WERI-Rb-1 (cell line): ENCODE measurements at regions not wholly inside any gene's neighbourhood (a gene's known extent, or its start where the extent isn't known, plus 50 kb on each side); places are given as distances from the start of the nearest gene placed in this dataset.

Experiments used
- DNase-seq: peaks from one replicate; pipeline ENCODE4 v3.0.0-alpha.2; 2020
- H3K27ac ChIP-seq: fragments of 250-450 bp; sonication (Bioruptor Pico); 2 replicates; pipeline ENCODE4 v1.5.1; 2020; ENCODE audit warnings: mild to moderate bottlenecking, moderate library complexity
- H3K27me3 ChIP-seq: fragments of 250-450 bp; sonication (Bioruptor Pico); 2 replicates; pipeline ENCODE4 v1.5.1; 2021; ENCODE audit warnings: mild to moderate bottlenecking, low read depth, moderate library complexity; ENCODE audit not compliant: insufficient read depth, severe bottlenecking
- H3K36me3 ChIP-seq: fragments of 250-450 bp; sonication (Bioruptor Pico); 2 replicates; pipeline ENCODE4 v1.5.1; 2020; ENCODE audit warnings: mild to moderate bottlenecking, moderate library complexity
- H3K4me3 ChIP-seq: 2 replicates; pipeline ENCODE4 v1.5.1; 2011; ENCODE audit warnings: low read depth, mild to moderate bottlenecking, control low read depth, low read length
- H3K9me3 ChIP-seq: fragments of 250-450 bp; sonication (Bioruptor Pico); 2 replicates; pipeline ENCODE4 v1.5.1; 2021; ENCODE audit warnings: mild to moderate bottlenecking, moderate library complexity; ENCODE audit not compliant: severe bottlenecking
- TF ChIP-seq, protein P1 (sequence below): IDR thresholded peaks from 2 replicates; pipeline ENCODE4 v1.5.1; 2011; ENCODE audit warnings: low read depth, mild to moderate bottlenecking, control low read depth, inconsistent platforms, low read length

DNA sequence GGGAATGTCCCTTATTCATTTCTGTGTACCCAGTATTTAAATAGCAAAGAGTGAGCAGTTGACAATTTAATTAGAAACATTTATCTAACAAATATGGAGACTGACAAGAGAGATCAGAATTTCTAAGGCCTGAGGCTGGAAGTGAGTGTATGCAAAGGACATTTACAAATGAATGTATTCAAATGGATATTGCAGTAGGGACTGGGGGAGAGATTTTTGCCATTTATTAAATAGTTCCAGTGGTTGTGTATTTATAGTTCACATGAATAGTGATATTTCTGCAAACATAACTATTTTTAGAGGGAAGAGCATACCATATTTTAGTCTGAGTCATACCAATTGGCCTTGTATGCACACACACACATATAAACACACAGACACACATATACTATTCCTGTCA lies 592.4 kb downstream of the GLUD2 start:
- Histone ChIP-seq H3K36me3 (no peaks in the 10 kb centered on the region), H3K9me3 (no peaks in the 10 kb centered on the region), H3K27me3 (peaks cover 10% of the 10 kb centered on the region), H3K27ac (no peak overlapping the region), H3K4me3 (no peak overlapping the region)
- no peak for DNase-seq
- TF ChIP-seq, protein P1, sequence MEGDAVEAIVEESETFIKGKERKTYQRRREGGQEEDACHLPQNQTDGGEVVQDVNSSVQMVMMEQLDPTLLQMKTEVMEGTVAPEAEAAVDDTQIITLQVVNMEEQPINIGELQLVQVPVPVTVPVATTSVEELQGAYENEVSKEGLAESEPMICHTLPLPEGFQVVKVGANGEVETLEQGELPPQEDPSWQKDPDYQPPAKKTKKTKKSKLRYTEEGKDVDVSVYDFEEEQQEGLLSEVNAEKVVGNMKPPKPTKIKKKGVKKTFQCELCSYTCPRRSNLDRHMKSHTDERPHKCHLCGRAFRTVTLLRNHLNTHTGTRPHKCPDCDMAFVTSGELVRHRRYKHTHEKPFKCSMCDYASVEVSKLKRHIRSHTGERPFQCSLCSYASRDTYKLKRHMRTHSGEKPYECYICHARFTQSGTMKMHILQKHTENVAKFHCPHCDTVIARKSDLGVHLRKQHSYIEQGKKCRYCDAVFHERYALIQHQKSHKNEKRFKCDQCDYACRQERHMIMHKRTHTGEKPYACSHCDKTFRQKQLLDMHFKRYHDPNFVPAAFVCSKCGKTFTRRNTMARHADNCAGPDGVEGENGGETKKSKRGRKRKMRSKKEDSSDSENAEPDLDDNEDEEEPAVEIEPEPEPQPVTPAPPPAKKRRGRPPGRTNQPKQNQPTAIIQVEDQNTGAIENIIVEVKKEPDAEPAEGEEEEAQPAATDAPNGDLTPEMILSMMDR = no peak

DNA sequence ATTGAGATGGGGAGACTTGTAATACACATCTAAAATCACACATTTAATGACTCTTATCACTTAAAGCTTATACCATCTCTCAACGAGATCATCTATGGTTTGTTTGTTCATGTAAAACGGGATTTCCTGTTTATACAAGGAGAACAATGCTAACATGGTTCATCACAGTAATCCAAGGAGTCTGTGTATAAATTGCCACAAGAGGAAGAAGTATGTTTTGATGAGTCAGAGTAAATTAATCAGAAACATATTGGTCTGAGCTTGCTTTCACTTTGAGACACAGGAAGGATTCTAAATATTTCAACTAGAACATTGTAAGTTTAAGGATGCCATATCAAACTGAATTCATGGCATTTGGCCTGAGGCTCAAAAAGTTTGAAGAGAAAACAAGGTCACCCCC lies 594.1 kb downstream of the GLUD2 start:
- Histone ChIP-seq H3K36me3 (no peaks in the 10 kb centered on the region), H3K27me3 (peaks cover 4% of the 10 kb centered on the region), H3K4me3 (no peak overlapping the region), H3K27ac (no peak overlapping the region), H3K9me3 (no peaks in the 10 kb centered on the region)
- TF ChIP-seq, protein P1 = no peak
- no peak for DNase-seq

DNA sequence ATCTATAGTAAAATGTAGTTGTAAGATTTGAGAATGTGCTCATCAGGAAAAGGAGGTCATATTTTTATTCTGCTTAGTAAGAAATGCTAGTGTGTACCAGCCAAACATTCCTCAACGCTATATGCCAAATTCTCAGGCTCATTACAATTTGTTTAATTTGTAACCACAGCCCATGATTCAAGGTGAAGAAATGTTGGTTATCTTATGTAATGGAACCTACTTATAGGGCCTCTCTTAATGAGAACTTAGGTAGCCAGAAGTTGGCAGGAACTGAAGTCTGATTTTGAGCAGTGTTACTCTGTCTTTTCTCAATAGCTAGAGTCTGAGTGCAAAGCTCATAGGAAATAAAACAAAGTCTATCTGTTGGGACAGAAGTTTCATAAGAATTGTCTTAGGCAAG lies 595.0 kb downstream of the GLUD2 start:
- Histone ChIP-seq H3K9me3 (no peaks in the 10 kb centered on the region), H3K27ac (no peak overlapping the region), H3K4me3 (no peak overlapping the region), H3K36me3 (no peaks in the 10 kb centered on the region), H3K27me3 (peaks cover 4% of the 10 kb centered on the region)
- no peak for DNase-seq
- TF ChIP-seq, protein P1 = no peak

DNA sequence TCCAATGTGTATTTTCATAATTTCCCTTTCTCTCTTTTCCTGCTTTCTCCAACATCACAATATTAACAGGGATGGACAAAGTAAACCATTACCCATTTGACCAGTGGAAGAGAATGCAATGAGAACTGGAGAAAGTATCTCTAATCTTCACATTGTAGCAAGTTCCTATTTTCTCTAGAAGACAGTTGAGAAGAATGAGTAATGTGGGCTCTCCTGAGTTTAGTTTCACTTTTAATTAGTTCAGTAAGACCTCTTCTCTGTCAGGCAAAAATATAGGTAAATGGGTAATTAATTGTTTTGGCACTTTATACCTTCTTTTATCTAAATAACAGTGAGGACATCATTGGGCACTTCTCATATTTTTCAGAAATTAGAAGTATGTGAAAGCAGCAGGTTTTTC lies 602.0 kb downstream of the GLUD2 start:
- H3K27me3 ChIP-seq = peaks cover 7% of the 10 kb centered on the region
- no peak for DNase-seq
- no peak overlapping the region for H3K27ac ChIP-seq
- TF ChIP-seq, protein P1 = no peak
- no peaks in the 10 kb centered on the region for H3K9me3 ChIP-seq
- no peaks in the 10 kb centered on the region for H3K36me3 ChIP-seq
- H3K4me3 ChIP-seq = no peak overlapping the region

DNA sequence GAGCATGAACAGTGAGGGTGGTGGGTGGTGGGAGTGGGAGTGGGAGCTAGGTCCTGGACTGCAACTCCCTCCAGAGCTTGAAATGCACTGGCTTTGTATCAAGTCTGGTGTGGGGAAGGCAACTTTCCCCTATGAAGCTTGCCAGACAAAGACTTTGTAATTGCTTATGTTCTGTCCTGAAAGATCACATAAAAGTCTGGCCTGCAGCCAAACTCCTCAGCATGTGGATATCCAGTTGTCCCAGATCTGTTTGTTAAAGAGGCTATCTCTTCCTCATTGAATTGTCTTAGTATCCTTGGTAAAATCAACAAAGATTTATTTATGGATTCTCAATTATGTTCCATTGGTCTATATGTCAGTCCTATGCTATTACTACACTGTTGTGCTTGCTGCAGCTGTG lies 607.9 kb downstream of the GLUD2 start:
- Histone ChIP-seq H3K27me3 (peaks cover 4% of the 10 kb centered on the region), H3K36me3 (no peaks in the 10 kb centered on the region), H3K9me3 (no peaks in the 10 kb centered on the region), H3K27ac (no peak overlapping the region), H3K4me3 (no peak overlapping the region)
- DNase-seq = no peak
- TF ChIP-seq, protein P1 = no peak

DNA sequence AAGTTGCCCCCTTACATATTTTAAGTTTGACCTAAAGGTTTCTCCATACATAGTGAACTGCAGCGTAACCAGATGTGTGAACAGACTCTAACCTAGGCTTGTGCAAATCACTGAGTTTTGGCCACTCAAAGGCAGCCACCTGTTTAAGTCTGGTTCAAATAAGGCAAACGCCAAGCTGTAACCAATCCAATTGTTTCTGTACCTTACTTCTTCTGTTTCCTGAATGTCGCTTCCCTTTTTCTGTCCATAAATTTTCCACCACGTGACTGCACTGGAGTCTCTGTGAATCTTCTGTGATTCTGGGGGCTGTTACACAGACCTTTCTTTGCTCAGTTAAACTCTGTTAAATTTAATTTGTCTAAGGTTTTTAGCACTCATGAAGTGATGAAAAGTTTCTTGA lies 618.8 kb downstream of the GLUD2 start:
- no peak overlapping the region for H3K4me3 ChIP-seq
- no peaks in the 10 kb centered on the region for H3K9me3 ChIP-seq
- H3K27ac ChIP-seq = no peak overlapping the region
- H3K36me3 ChIP-seq = no peaks in the 10 kb centered on the region
- no peak for DNase-seq
- H3K27me3 ChIP-seq = peaks cover 13% of the 10 kb centered on the region
- TF ChIP-seq, protein P1 = no peak
